ENCODE measurements at regions not wholly inside any gene's neighbourhood (a gene's known extent, or its start where the extent isn't known, plus 50 kb on each side); places are given as distances from the start of the nearest gene placed in this dataset.

DNA sequence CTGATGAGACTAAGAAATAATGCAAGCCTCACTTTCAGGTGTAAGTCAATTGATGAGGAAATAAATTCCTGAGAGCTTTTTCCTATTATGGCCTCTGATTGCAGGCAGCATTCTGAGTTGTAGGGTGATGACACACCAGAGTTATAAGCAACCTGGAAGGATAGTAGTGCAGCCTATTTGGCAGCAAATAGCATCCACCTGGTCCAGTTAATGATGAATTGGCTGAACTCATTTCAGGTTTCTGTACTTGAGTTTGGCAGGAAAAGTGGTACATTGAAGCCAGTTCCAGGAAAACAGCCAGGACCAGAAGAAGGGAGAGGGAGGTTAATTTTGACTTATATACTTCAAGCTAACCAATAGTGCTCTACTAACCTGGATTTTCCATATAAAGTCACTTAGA, 316.8 kb downstream of the NAF1 start:
- TF ChIP-seq EZH2 (IDR thresholded peaks at IDR 0.05) (no peak), POLR2AphosphoS5 (IDR thresholded peaks at IDR 0.05; ENCODE audit: borderline replicate concordance, low read depth, low read length) (no peak)

Measured in SK-N-MC (cell line).